ENCODE measurements at regions not wholly inside any gene's neighbourhood (a gene's known extent, or its start where the extent isn't known, plus 50 kb on each side); places are given as distances from the start of the nearest gene placed in this dataset.

- POLR2A ChIA-PET, result no interaction called here
Measured at GRCh38 chr10:118430190-118430589, 88.1 kb upstream of the FAM204A start.

GRCh38 chr10:118423800-118424442, 81.8 kb upstream of the FAM204A start:
- H3K4me3 ChIP-seq, result no peak overlapping the region

More at GRCh38 chr10:118430190-118430589, 88.1 kb upstream of the FAM204A start:
- TF ChIP-seq MAFK (IDR thresholded peaks at IDR 0.05; ENCODE audit: partially characterized antibody), result no peak
- no peak for TF ChIP-seq ZC3H11A (IDR thresholded peaks at IDR 0.05)
- TF ChIP-seq FOXS1 (CRISPR knock-in tag; IDR thresholded peaks at IDR 0.05), result no peak
- TF ChIP-seq CBX2 (IDR thresholded peaks at IDR 0.05; ENCODE audit: borderline replicate concordance, low read depth), result no peak
- no peak for TF ChIP-seq HOXB5 (CRISPR knock-in tag; IDR thresholded peaks at IDR 0.05)
- TF ChIP-seq PBX3 (IDR thresholded peaks at IDR 0.05), result no peak
- TF ChIP-seq USF2 (IDR thresholded peaks at IDR 0.05), result no peak
- no peak for TF ChIP-seq CHD4 (IDR thresholded peaks at IDR 0.05; ENCODE audit: borderline replicate concordance)
- TF ChIP-seq KDM5A (IDR thresholded peaks at IDR 0.05), result no peak
- TF ChIP-seq ZSCAN20 (CRISPR knock-in tag; IDR thresholded peaks at IDR 0.05), result no peak
- no peak for TF ChIP-seq RAD21 (conservative IDR thresholded peaks at IDR 0.05 in 1 of 2, IDR thresholded peaks at IDR 0.05 in 1 of 2)
- no peak for TF ChIP-seq BHLHE40 (IDR thresholded peaks at IDR 0.05; ENCODE audit: low read depth, low read length)
- no peak for TF ChIP-seq EHF (CRISPR knock-in tag; IDR thresholded peaks at IDR 0.05)
- no peak for TF ChIP-seq TP53 (CRISPR knock-in tag; IDR thresholded peaks at IDR 0.05)
- 53% methylated on average over 6 of the region's 6 CpGs for WGBS (ENCODE audit: missing lambda C conversion rate)
- no peak for FAIRE-seq
- ATAC-seq, result no peak
- no peak overlapping the region for H3K4me3 ChIP-seq
- CTCF ChIA-PET, result interaction anchor here (1.3 kb wide), 1 partner anchor 16 kb away, joined by 3 read pairs; no protein-coding TSS in a partner anchor
- no peak for DNase-seq (ENCODE audit: low read depth in 1 of 2, low spot score in 1 of 2)
- no peaks in the 10 kb centered on the region for H3K9me3 ChIP-seq
- H3K27ac ChIP-seq, result no peak overlapping the region
- H3K4me1 ChIP-seq, result no peaks in the 10 kb centered on the region
- H3K4me2 ChIP-seq, result no peak overlapping the region

More at GRCh38 chr10:118423800-118424442, 81.8 kb upstream of the FAM204A start:
- FAIRE-seq, result no peak
- Histone ChIP-seq H3K4me1 (no peaks in the 10 kb centered on the region), H3K4me2 (peak overlapping the region; percentile 32; the same call in 2 of the 3 replicates), H3K27ac (no peak overlapping the region), H3K9me3 (no peaks in the 10 kb centered on the region)
- ATAC-seq, result peak; percentile 99
- POLR2A ChIA-PET, result no interaction called here
- no peak for TF ChIP-seq ZNF302 (CRISPR knock-in tag; IDR thresholded peaks at IDR 0.05)
- peak; percentile 74 for TF ChIP-seq CTCF (IDR thresholded peaks at IDR 0.05)
- TF ChIP-seq SMC3 (IDR thresholded peaks at IDR 0.05), result peak; percentile 81
- peak; percentile 73 to 75 for TF ChIP-seq RAD21 (conservative IDR thresholded peaks at IDR 0.05 in 1 of 2, IDR thresholded peaks at IDR 0.05 in 1 of 2)
- peak; percentile 62 to 93; a peak in 3 of 4 replicates for TF ChIP-seq CEBPB (IDR thresholded peaks at IDR 0.05)
- peak; percentile 74 to 91 for DNase-seq (ENCODE audit: low read depth in 1 of 2, low spot score in 1 of 2)
- WGBS (ENCODE audit: missing lambda C conversion rate), result 8% methylated on average over 15 of the region's 15 CpGs
- CTCF ChIA-PET, result interaction anchor here (0.5 to 4.9 kb wide), 14 partner anchors 8 to 927 kb away, joined by 3 to 28 read pairs (median 4); no protein-coding TSS in a partner anchor

Data from A549 (cell line).